AG09319 (cell line): ENCODE measurements at regions not wholly inside any gene's neighbourhood (a gene's known extent, or its start where the extent isn't known, plus 50 kb on each side); places are given as distances from the start of the nearest gene placed in this dataset.

Experiments
- DNase-seq: peaks from one replicate; pipeline ENCODE4 v3.0.0-alpha.2; 2010; ENCODE audit warnings: low read depth; ENCODE audit errors: extremely low read depth
- TF ChIP-seq, protein P1 (sequence below): IDR thresholded peaks from 2 replicates; pipeline ENCODE4 v1.5.1; 2011; ENCODE audit warnings: low read depth, mild to moderate bottlenecking, inconsistent platforms, low read length, moderate library complexity

DNA sequence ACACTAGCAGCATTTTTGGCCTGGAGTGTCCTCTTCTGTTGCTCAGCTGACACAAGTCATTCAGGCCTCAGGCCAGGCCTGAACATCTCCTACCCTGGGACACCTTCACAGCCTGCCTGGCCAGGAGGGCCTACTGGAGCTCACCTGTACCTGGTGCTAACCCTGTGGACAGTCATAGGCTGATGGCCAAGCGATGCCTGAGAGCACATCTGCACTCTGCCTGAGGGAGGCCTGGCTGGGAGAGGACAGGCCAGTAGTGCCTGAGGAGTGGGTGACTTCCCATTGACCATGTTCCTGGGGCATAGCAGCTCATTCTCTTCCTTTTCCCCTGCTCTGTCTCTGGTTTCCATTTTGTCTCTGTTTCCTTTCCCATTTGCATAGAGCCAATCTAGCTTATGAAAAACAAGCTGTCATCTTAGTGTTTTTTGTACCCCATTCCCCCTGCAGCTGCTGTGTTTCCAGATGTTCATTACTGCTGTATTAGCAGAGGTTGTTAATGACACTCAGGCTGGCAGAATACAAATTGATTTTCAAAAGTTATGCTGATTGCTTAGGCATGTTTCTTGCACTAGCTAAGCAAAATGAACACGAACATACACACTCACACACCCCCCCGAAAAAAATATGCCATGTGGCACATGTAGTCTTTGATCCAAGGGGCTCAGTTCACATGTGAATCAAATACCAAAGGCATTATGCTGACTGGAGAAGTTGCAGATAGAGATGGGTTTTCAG is 149.7 kb upstream of the HS6ST1 start:
- TF ChIP-seq, protein P1, sequence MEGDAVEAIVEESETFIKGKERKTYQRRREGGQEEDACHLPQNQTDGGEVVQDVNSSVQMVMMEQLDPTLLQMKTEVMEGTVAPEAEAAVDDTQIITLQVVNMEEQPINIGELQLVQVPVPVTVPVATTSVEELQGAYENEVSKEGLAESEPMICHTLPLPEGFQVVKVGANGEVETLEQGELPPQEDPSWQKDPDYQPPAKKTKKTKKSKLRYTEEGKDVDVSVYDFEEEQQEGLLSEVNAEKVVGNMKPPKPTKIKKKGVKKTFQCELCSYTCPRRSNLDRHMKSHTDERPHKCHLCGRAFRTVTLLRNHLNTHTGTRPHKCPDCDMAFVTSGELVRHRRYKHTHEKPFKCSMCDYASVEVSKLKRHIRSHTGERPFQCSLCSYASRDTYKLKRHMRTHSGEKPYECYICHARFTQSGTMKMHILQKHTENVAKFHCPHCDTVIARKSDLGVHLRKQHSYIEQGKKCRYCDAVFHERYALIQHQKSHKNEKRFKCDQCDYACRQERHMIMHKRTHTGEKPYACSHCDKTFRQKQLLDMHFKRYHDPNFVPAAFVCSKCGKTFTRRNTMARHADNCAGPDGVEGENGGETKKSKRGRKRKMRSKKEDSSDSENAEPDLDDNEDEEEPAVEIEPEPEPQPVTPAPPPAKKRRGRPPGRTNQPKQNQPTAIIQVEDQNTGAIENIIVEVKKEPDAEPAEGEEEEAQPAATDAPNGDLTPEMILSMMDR, result no peak
- DNase-seq, result no peak

DNA sequence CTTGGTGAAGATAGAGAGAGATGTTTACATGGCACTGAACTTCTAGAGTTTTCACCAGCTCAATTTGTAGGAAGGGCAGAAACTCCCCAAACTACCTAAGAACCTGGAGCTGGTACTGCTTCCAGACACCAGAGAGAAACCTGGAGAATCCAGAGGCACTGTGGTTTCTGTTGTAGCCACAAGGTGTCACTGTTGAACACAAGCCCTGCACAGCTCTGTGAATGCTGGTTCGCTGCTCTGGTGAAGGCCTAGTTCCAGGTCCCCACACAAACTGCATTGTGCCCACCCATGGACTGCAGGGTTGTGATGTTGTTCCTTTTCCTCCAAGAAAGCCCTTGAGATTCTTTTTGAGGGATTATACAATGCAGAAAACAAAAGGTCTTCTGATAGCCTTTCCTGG is 150.5 kb upstream of the HS6ST1 start:
- no peak for DNase-seq
- TF ChIP-seq, protein P1, result peak; percentile 10

DNA sequence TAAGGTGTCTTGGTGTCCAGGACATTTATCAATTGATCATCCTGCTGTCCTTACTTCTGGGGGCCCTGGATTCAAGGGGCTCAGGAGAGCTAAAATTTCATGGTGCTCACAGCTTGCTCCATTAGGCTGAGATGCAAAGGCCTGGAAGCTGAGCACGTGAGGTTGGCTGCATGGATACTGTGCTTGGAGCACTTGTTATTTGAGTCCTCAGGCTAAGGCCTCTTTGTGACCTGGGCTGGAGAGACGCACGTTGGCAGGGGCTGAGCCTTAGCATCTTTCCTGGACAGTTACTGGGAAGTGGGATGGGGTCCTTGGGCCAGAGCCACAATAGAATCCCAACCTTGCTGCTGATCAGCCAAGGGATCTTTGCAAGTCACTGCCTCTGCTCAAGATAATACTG is 151.2 kb upstream of the HS6ST1 start:
- TF ChIP-seq, protein P1, result no peak
- DNase-seq, result no peak

DNA sequence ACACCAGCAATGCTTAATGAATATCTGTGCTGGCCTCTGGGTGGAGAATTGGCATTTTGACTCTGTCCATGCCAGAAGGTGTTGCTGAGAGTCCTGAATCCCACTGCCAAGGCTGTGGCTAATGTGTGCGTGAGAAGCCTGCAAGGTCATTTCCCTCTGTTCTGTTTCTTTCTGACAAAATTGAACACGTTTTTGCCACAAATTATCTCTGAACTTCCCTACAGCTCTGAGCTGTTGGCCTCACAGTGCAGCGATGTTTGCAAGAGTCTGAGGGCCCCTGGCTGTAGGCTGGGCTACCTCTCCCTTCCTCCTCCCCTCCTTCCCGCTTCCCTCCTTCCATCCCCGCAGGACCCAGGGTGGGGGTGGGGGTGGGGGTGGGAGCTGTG is 154.1 kb upstream of the HS6ST1 start:
- DNase-seq, result no peak
- TF ChIP-seq, protein P1, result no peak; the same call in 1 of the 2 replicates

DNA sequence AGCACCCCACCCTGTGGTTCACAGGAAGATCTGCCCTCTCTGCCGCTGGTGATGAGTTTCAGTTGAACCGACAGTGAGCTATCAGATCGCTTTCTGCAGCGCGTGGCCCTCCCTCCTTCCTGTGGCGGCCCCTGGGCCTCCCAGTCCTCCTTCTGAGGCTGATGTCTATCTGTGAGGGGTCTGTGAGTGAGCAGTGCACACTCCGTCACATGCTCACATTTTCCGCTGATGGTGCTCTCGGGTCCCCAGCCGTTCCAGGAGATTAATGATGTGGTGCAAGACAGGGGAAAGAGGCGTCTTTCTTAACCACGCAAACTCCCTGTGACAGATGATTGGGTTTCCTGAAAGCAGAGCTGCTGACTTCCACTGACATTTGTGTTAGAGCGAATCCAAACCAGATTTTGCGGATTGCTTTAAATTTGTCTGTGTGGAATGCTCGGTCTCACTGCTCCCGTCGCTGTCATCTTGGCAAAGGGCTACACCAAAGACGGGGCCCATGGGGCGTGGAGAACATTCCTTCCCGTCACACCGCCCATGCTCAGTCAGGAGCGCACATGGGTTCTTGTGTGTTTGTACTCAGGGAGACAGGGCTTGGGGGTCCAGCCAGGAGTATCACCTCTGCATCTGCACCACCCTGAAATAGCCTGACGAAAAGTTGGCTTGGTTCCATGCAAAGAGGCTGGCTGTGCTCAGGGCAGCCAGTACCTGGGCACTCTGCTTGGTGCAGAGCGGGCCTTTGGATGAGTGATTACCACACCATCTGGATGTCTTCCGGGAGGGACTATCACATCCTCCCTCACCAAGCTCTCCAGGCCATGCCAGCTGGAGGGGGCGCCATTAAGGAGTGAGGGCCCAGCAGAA is 154.7 kb upstream of the HS6ST1 start:
- TF ChIP-seq, protein P1, result no peak
- no peak for DNase-seq

DNA sequence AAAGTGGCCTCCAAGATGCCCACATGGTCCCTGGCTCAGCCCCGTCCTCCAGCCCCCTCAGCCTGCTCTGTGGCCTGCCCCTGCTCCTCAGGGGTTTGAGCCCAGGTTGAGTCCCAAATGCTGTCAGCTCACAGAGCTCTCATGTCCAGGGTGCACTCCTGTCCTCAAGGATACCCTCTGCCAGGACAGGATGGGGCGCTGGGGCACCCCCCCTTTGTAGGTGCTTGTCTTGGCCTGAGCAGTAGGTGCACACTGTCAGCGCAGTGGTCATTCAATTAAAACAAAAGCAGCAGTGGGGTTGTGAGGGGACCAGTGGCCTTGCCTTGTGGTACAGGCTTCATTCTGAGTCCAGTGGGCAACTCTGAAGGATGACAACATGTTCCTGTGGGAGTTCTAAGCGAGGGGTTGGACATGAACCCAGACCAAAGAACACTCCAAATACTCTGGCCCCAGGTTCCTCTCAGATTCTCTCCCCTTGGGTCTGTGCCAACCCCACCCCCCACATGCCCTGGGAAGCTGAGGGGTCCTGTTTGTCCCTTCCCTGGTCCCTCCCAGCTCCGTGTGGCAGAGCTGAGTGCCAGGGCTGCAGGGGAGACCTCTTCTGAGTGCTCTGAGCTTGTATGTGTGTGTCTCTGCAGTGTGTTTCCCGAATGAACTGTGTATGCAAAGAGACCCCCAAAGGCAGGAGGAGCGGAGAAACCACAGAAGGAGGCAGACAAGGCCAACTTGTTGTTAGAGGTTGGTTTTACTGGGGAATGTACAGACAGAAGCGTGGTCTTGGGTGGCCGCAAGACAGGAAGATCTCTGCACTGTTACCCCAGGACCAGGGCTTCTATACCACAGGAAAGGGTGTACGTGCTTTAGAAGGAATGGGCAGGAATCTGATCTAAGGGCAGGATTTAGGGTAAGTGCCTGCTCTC is 155.6 kb upstream of the HS6ST1 start:
- DNase-seq, result no peak
- TF ChIP-seq, protein P1, result no peak

DNA sequence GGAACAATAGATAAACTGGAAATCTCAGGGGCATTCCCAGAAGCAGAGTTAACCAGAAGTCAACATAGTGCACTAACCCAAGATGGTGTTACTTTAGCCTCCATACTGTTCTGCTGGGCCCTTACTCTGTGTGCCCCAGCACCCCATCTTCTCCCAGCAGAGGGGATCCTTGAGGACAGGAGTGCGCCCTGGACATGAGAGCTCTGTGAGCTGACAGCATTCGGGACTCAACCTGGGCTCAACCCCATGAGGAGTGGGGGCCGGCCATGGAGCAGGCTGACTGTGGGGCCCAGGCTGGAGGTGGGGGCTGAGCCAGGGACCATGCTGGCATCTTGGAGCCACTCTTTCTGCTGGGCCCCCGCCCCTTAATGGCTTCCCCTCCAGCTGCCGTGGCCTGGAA is 156.3 kb upstream of the HS6ST1 start:
- TF ChIP-seq, protein P1, result no peak
- no peak for DNase-seq
